SK-N-SH treated with all-trans-retinoic acid at 6 μM for 48 hours (cell line): ENCODE measurements at regions not wholly inside any gene's neighbourhood (a gene's known extent, or its start where the extent isn't known, plus 50 kb on each side); places are given as distances from the start of the nearest gene placed in this dataset.

ENCODE experiments used
- ATAC-seq: fragments of 200-7000 bp; cut with Tn5 transposase; 3 replicates; pipeline ENCODE4 v1.9.1; 2020; ENCODE audit warnings: mild to moderate bottlenecking, moderate library complexity
- ARNTL ChIP-seq: fragments of 450-650 bp; formaldehyde crosslinking; IDR thresholded peaks from 2 replicates; pipeline ENCODE4 v1.5.0; 2020; ENCODE audit warnings: low read depth, mild to moderate bottlenecking, moderate library complexity, borderline replicate concordance
- BACH2 ChIP-seq: fragments of 250-450 bp; sonication (Bioruptor Pico); IDR thresholded peaks from 2 replicates; pipeline ENCODE4 v1.9.0; 2021; ENCODE audit warnings: mild to moderate bottlenecking, borderline replicate concordance
- CREB5 ChIP-seq: fragments of 250-450 bp; sonication (Bioruptor Pico); IDR thresholded peaks from 2 replicates; pipeline ENCODE4 v1.5.1; 2020; ENCODE audit warnings: low read depth, mild to moderate bottlenecking, moderate library complexity
- CSDC2 ChIP-seq: fragments of 250-450 bp; sonication (Bioruptor Pico); IDR thresholded peaks from 2 replicates; pipeline ENCODE4 v1.5.0; 2020; ENCODE audit warnings: mild to moderate bottlenecking, moderate library complexity
- CSRNP3 ChIP-seq: fragments of 250-450 bp; sonication (Bioruptor Pico); IDR thresholded peaks from 2 replicates; pipeline ENCODE4 v1.5.1; 2021; ENCODE audit warnings: mild to moderate bottlenecking, moderate library complexity
- ESRRG ChIP-seq: fragments of 250-450 bp; sonication (Bioruptor Pico); IDR thresholded peaks from 2 replicates; pipeline ENCODE4 v1.6.1; 2021; ENCODE audit warnings: mild to moderate bottlenecking
- GLIS3 ChIP-seq: fragments of 250-450 bp; sonication (Bioruptor Pico); IDR thresholded peaks from 2 replicates; pipeline ENCODE4 v1.5.0; 2020; ENCODE audit warnings: mild to moderate bottlenecking, moderate library complexity
- ISL1 ChIP-seq: fragments of 250-450 bp; sonication (Bioruptor Pico); IDR thresholded peaks from 2 replicates; pipeline ENCODE4 v2.1.2; 2022; ENCODE audit warnings: mild to moderate bottlenecking, moderate library complexity
- OSR1 ChIP-seq: fragments of 250-450 bp; sonication (Bioruptor Pico); IDR thresholded peaks from 2 replicates; pipeline ENCODE4 v1.8.0; 2022; ENCODE audit warnings: moderate library complexity, mild to moderate bottlenecking, inconsistent platforms
- PATZ1 ChIP-seq: fragments of 250-450 bp; sonication (Bioruptor Pico); IDR thresholded peaks from 2 replicates; pipeline ENCODE4 v1.8.0; 2020; ENCODE audit warnings: mild to moderate bottlenecking, moderate library complexity, borderline replicate concordance
- POU6F1 ChIP-seq: fragments of 250-450 bp; sonication (Bioruptor Pico); IDR thresholded peaks from 2 replicates; pipeline ENCODE4 v1.8.0; 2021; ENCODE audit warnings: low read depth, mild to moderate bottlenecking, moderate library complexity, borderline replicate concordance
- PPARA ChIP-seq: fragments of 250-450 bp; sonication (Bioruptor Pico); IDR thresholded peaks from 2 replicates; pipeline ENCODE4 v1.5.0; 2020; ENCODE audit warnings: mild to moderate bottlenecking, borderline replicate concordance
- RARB ChIP-seq: fragments of 250-450 bp; sonication (Bioruptor Pico); IDR thresholded peaks from 2 replicates; pipeline ENCODE4 v1.8.0; 2021; ENCODE audit warnings: mild to moderate bottlenecking, moderate library complexity
- SNAI2 ChIP-seq: fragments of 250-450 bp; sonication (Bioruptor Pico); IDR thresholded peaks from 2 replicates; pipeline ENCODE4 v1.5.0; 2020; ENCODE audit warnings: mild to moderate bottlenecking, moderate library complexity
- TCF4 ChIP-seq: fragments of 250-450 bp; sonication (Bioruptor Pico); IDR thresholded peaks from 2 replicates; pipeline ENCODE4 v1.8.0; 2021; ENCODE audit warnings: mild to moderate bottlenecking, moderate library complexity, borderline replicate concordance
- TOX ChIP-seq: fragments of 250-450 bp; sonication (Bioruptor Pico); IDR thresholded peaks from 2 replicates; pipeline ENCODE4 v1.8.0; 2021; ENCODE audit warnings: mild to moderate bottlenecking, moderate library complexity, borderline replicate concordance
- TSHZ2 ChIP-seq: fragments of 250-450 bp; sonication (Bioruptor Pico); IDR thresholded peaks from 2 replicates; pipeline ENCODE4 v1.5.0; 2020; ENCODE audit warnings: mild to moderate bottlenecking, moderate library complexity
- ZC3H10 ChIP-seq: fragments of 250-450 bp; sonication (Bioruptor Pico); IDR thresholded peaks from 2 replicates; pipeline ENCODE4 v1.5.1; 2021; ENCODE audit warnings: mild to moderate bottlenecking, moderate library complexity
- ZFP3 ChIP-seq: fragments of 250-450 bp; sonication (Bioruptor Pico); IDR thresholded peaks from 2 replicates; pipeline ENCODE4 v1.5.0; 2020; ENCODE audit warnings: mild to moderate bottlenecking, moderate library complexity
- ZFP30 ChIP-seq: fragments of 450-650 bp; formaldehyde crosslinking; IDR thresholded peaks from 2 replicates; pipeline ENCODE4 v1.5.0; 2022; ENCODE audit warnings: mild to moderate bottlenecking, moderate library complexity
- ZNF565 ChIP-seq: fragments of 450-650 bp; formaldehyde crosslinking; conservative IDR thresholded peaks from 2 replicates; pipeline ENCODE4 v1.5.0; 2020; ENCODE audit warnings: low read depth, mild to moderate bottlenecking, moderate library complexity
- ZNF70 ChIP-seq: fragments of 450-650 bp; formaldehyde crosslinking; IDR thresholded peaks from 2 replicates; pipeline ENCODE4 v1.5.0; 2020; ENCODE audit warnings: mild to moderate bottlenecking, moderate library complexity

GRCh38 chr2:118301248-118301647 lies 213.0 kb downstream of the INSIG2 start:
- no peak for ATAC-seq
- TF ChIP-seq POU6F1 (no peak), ZNF565 (CRISPR knock-in tag) (no peak), TOX (CRISPR knock-in tag) (no peak), ESRRG (no peak), ARNTL (CRISPR knock-in tag) (no peak), GLIS3 (CRISPR knock-in tag) (no peak), ZFP30 (CRISPR knock-in tag) (no peak), CSRNP3 (no peak), TSHZ2 (CRISPR knock-in tag) (no peak), SNAI2 (no peak), TCF4 (CRISPR knock-in tag) (no peak), PATZ1 (CRISPR knock-in tag) (no peak), BACH2 (no peak), RARB (no peak), CREB5 (CRISPR knock-in tag) (no peak), ZFP3 (CRISPR knock-in tag) (no peak)

GRCh38 chr2:118300832-118301231 lies 212.6 kb downstream of the INSIG2 start:
- ATAC-seq: no peak
- TF ChIP-seq ZNF70: no peak
- no peak for TF ChIP-seq CSDC2
- no peak for TF ChIP-seq RARB
- no peak for TF ChIP-seq PPARA
- no peak for TF ChIP-seq POU6F1
- no peak for TF ChIP-seq CSRNP3
- TF ChIP-seq CREB5 (CRISPR knock-in tag): no peak
- no peak for TF ChIP-seq ZFP3 (CRISPR knock-in tag)
- no peak for TF ChIP-seq ISL1 (CRISPR knock-in tag)
- TF ChIP-seq BACH2: no peak
- TF ChIP-seq ESRRG: no peak
- TF ChIP-seq OSR1: no peak
- no peak for TF ChIP-seq SNAI2
- no peak for TF ChIP-seq PATZ1 (CRISPR knock-in tag)
- TF ChIP-seq ZC3H10 (CRISPR knock-in tag): no peak
- no peak for TF ChIP-seq ARNTL (CRISPR knock-in tag)
- TF ChIP-seq TCF4 (CRISPR knock-in tag): no peak
- TF ChIP-seq TOX (CRISPR knock-in tag): no peak
